ENCODE measurements at regions not wholly inside any gene's neighbourhood (a gene's known extent, or its start where the extent isn't known, plus 50 kb on each side); places are given as distances from the start of the nearest gene placed in this dataset.

DNA sequence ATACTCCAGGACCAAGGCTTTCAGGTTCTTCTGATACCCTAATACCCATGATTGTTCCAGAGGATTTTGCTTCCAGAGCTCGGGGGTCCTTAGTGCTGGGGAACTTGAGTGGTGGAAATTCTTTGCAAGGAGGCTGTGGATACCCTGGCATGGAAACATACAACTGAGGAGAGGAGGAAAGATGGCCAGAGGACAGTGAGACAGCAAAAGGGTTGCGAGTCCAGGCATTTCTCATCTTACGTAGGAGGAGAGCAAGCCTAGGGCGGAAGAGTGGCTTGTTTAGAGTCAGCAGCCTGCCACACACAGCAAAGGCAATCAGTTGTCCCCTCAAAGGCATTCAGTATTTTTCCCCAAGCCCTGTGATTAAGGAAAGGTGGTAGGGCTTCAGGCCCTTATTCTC is 73.5 kb downstream of the ADM start:
- H3K4me1 ChIP-seq (replicated peaks in 1 of 2): peaks cover 1 to 4% of the 10 kb centered on the region in 2 donors
- H3K4me3 ChIP-seq: no peak overlapping the region
- ATAC-seq (replicated peaks in 6 of 8): no peak
- WGBS, 10 experiments: 52 to 100% (median 80%) methylated on average over 1 to 4 of the region's 4 CpGs; no CpG with 5 or more reads in 3 of the 10 experiments
- H3K27ac ChIP-seq: no peak overlapping the region
- in situ Hi-C loops (cut with MboI; ENCODE audit: low pct_unique_long_range_greater_than_20kb in 2 of 9, low sequenced_read_pairs in 9 of 9, unreplicated experiment in 9 of 9): loop anchor here in 1 of 9 experiments (25.0 kb wide), 1 partner anchor 359 kb away; no protein-coding TSS in a partner anchor

DNA sequence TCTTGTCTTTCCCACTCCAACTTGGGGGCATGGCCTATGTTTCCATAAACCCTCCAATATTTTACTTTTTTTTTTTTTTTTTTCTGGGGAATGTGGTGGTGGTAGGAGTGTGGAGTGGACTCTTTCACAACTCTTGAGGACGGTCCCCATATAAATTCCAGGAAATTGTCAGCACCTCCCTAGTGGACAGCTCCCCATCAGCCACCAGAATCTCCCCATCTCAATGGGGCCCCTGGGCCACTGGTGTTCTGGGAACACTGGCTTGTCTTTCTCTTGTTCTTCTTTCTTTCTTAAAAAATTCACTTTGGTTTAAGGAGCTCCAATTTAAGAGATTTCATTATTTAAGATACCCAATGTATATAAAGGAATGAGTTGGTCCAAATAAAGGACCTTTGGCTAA is 74.1 kb downstream of the ADM start:
- H3K4me3 ChIP-seq: no peak overlapping the region
- in situ Hi-C loops (cut with MboI; ENCODE audit: low pct_unique_long_range_greater_than_20kb in 2 of 9, low sequenced_read_pairs in 9 of 9, unreplicated experiment in 9 of 9): loop anchor here in 1 of 9 experiments (25.0 kb wide), 1 partner anchor 358 kb away; no protein-coding TSS in a partner anchor
- peak in 1 of 8 experiments; percentile 30 for ATAC-seq (replicated peaks in 6 of 8)
- 0 to 63% (median 27%) methylated on average over 1 of the region's 1 CpG; no CpG with 5 or more reads in 2 of the 10 experiments for WGBS, 10 experiments
- H3K4me1 ChIP-seq (replicated peaks in 1 of 2): no peaks in the 10 kb centered on the region
- H3K27ac ChIP-seq: no peak overlapping the region

GRCh38 chr11:10379426-10379825 is 74.6 kb downstream of the ADM start:
- whole genome bisulfite sequencing, 10 experiments: 0 to 100% (median 0%) methylated on average over 1 of the region's 1 CpG; no CpG with 5 or more reads in 4 of the 10 experiments
- no peak overlapping the region for H3K27ac ChIP-seq
- ATAC-seq (replicated peaks in 6 of 8): no peak
- in situ Hi-C loops (cut with MboI; ENCODE audit: low pct_unique_long_range_greater_than_20kb in 2 of 9, low sequenced_read_pairs in 9 of 9, unreplicated experiment in 9 of 9): loop anchor here in 1 of 9 experiments (25.0 kb wide), 1 partner anchor 358 kb away; no protein-coding TSS in a partner anchor
- H3K4me1 ChIP-seq (replicated peaks in 1 of 2): no peaks in the 10 kb centered on the region
- no peak overlapping the region for H3K4me3 ChIP-seq

DNA sequence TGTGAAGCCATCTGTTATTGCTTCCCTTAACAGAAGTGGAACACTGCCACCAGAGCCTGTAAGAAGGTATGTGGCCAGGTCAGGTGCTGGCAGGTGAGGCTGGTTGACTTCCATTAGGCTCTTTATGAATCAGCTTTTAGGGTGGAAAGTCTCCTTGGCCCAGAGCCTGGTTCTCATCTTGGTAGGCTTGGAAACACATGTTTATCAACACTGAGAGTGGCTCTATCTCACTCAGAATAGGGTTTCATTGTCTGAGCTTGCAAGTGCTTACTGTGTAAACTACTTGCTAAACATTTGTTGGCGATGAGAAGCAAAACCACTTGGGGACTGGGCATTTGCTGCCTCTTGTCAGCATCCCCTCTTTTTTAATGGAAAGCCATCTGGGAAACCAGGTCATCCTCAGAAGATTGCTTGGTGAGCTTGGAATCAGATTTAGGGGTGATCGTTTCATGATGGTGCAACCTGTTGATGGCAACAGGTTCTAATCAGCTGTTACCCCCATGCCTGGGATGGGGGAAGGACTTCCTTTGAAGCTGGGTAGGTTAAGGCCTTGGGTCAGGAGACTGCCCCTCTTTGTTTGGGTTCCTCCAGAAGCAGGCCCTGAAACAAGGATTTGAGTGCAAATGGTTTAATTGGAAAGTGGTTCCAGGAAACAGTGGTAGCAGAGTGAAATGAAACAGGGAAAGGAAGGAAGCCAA is 75.0 kb upstream of the AMPD3 start:
- H3K27ac ChIP-seq: no peak overlapping the region
- no peak overlapping the region for H3K4me3 ChIP-seq
- WGBS, 10 experiments: 75 to 83% (median 80%) methylated on average over 1 to 2 of the region's 2 CpGs; no CpG with 5 or more reads in 6 of the 10 experiments
- ATAC-seq (replicated peaks in 6 of 8): no peak
- in situ Hi-C loops (cut with MboI; ENCODE audit: low pct_unique_long_range_greater_than_20kb in 2 of 9, low sequenced_read_pairs in 9 of 9, unreplicated experiment in 9 of 9): loop anchor here in 1 of 9 experiments (25.0 kb wide), 1 partner anchor 357 kb away; no protein-coding TSS in a partner anchor
- no peaks in the 10 kb centered on the region for H3K4me1 ChIP-seq (replicated peaks in 1 of 2)

GRCh38 chr11:10380921-10381320 is 74.1 kb upstream of the AMPD3 start:
- Histone ChIP-seq H3K27ac (no peak overlapping the region), H3K4me3 (no peak overlapping the region), H3K4me1 (replicated peaks in 1 of 2) (no peaks in the 10 kb centered on the region)
- 69 to 100% (median 85%) methylated on average over 1 to 3 of the region's 4 CpGs; no CpG with 5 or more reads in 4 of the 10 experiments for WGBS, 10 experiments
- no peak for ATAC-seq (replicated peaks in 6 of 8)
- in situ Hi-C loops (cut with MboI; ENCODE audit: low pct_unique_long_range_greater_than_20kb in 2 of 9, low sequenced_read_pairs in 9 of 9, unreplicated experiment in 9 of 9): loop anchor here in 1 of 9 experiments (25.0 kb wide), 1 partner anchor 356 kb away; no protein-coding TSS in a partner anchor

DNA sequence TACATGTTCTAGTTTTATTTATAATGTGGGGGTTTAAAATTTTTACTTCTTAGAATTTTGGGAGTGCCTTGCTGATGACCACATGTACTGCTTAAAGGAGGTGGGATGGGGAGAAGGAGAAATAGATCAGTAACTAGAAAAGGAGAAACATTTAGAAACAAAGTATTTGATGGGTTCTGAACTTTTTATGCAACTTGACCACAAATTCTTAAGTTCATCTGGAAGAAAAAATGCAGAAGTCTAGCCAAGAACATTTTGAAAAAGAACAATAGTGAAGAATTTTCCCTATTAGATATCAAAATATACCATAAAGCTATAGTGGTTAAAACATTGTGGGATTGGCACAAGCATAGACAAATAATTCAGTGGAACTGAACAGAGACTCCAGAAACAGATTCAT is 73.3 kb upstream of the AMPD3 start:
- in situ Hi-C loops (cut with MboI; ENCODE audit: low pct_unique_long_range_greater_than_20kb in 2 of 9, low sequenced_read_pairs in 9 of 9, unreplicated experiment in 9 of 9): loop anchor here in 1 of 9 experiments (25.0 kb wide), 1 partner anchor 356 kb away; no protein-coding TSS in a partner anchor
- H3K4me1 ChIP-seq (replicated peaks in 1 of 2): no peaks in the 10 kb centered on the region
- ATAC-seq (replicated peaks in 6 of 8): no peak
- H3K27ac ChIP-seq: no peak overlapping the region
- H3K4me3 ChIP-seq: no peak overlapping the region

GRCh38 chr11:10382518-10382917 is 72.5 kb upstream of the AMPD3 start:
- in situ Hi-C loops (cut with MboI; ENCODE audit: low pct_unique_long_range_greater_than_20kb in 2 of 9, low sequenced_read_pairs in 9 of 9, unreplicated experiment in 9 of 9): loop anchor here in 1 of 9 experiments (25.0 kb wide), 1 partner anchor 355 kb away; no protein-coding TSS in a partner anchor
- WGBS, 10 experiments: 0 to 88% (median 41%) methylated on average over 1 to 6 of the region's 6 CpGs
- no peak overlapping the region for H3K4me3 ChIP-seq
- no peak overlapping the region for H3K27ac ChIP-seq
- no peaks in the 10 kb centered on the region for H3K4me1 ChIP-seq (replicated peaks in 1 of 2)
- peak in 1 of 8 experiments; percentile 58 for ATAC-seq (replicated peaks in 6 of 8)

- H3K4me3 ChIP-seq: no peak overlapping the region
- ATAC-seq (replicated peaks in 6 of 8): no peak
- H3K4me1 ChIP-seq (replicated peaks in 1 of 2): no peaks in the 10 kb centered on the region
- in situ Hi-C loops (cut with MboI; ENCODE audit: low pct_unique_long_range_greater_than_20kb in 2 of 9, low sequenced_read_pairs in 9 of 9, unreplicated experiment in 9 of 9): loop anchor here in 1 of 9 experiments (25.0 kb wide), 1 partner anchor 352 kb away; no protein-coding TSS in a partner anchor
- 20 to 100% (median 61%) methylated on average over 1 to 6 of the region's 6 CpGs; no CpG with 5 or more reads in 2 of the 10 experiments for WGBS, 10 experiments
- no peak overlapping the region for H3K27ac ChIP-seq
Observed at GRCh38 chr11:10385696-10386095, 69.4 kb upstream of the AMPD3 start.

DNA sequence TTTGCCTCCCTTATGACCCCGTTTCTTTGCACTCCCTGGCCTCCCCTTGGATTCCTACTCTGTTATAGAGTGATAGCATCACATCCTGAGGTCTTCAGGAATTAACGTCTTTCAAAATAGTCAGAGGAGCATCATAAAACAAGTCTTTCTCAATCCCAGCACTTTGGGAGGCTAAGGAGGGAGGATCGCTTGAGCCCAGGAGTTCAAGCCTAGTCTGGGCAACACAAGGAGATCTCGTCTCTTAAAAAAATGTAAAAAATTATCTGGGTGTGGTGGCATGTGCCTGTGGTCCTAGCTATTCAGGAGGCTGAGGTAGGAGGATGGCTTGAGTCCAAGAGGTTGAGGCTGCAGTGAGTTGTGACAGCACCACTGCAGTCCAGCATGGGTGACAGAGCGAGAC is 68.7 kb upstream of the AMPD3 start:
- ATAC-seq (replicated peaks in 6 of 8): no peak
- 0 to 100% (median 66%) methylated on average over 1 to 4 of the region's 5 CpGs; no CpG with 5 or more reads in 2 of the 10 experiments for WGBS, 10 experiments
- Histone ChIP-seq H3K4me3 (no peak overlapping the region), H3K4me1 (replicated peaks in 1 of 2) (no peaks in the 10 kb centered on the region), H3K27ac (no peak overlapping the region)
- in situ Hi-C loops (cut with MboI; ENCODE audit: low pct_unique_long_range_greater_than_20kb in 2 of 9, low sequenced_read_pairs in 9 of 9, unreplicated experiment in 9 of 9): loop anchor here in 1 of 9 experiments (25.0 kb wide), 1 partner anchor 351 kb away; no protein-coding TSS in a partner anchor

DNA sequence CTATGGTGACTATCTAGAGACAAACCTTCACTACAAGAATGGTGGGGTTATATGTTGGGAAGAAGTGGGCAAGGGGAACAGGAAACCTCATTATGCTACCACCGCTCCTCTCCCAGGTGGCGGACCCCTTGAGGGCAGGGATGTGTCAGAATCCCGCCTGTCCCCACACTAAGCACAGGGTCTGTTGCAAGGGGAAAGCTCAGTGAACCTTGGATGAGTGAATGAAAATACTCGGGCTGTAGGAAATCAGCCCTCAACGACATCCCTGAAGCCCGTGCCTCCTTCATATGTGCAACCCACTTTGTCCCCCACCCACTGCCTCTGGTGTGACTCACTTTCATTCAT is 68.2 kb upstream of the AMPD3 start:
- Histone ChIP-seq H3K4me1 (replicated peaks in 1 of 2) (no peaks in the 10 kb centered on the region), H3K27ac (no peak overlapping the region), H3K4me3 (no peak overlapping the region)
- WGBS, 10 experiments: 0 to 100% (median 65%) methylated on average over 1 to 2 of the region's 6 CpGs; no CpG with 5 or more reads in 4 of the 10 experiments
- in situ Hi-C loops (cut with MboI; ENCODE audit: low pct_unique_long_range_greater_than_20kb in 2 of 9, low sequenced_read_pairs in 9 of 9, unreplicated experiment in 9 of 9): loop anchor here in 1 of 9 experiments (25.0 kb wide), 1 partner anchor 350 kb away; no protein-coding TSS in a partner anchor
- ATAC-seq (replicated peaks in 6 of 8): no peak

- WGBS, 10 experiments: 0 to 81% (median 56%) methylated on average over 1 to 9 of the region's 17 CpGs; no CpG with 5 or more reads in 2 of the 10 experiments
- no peak overlapping the region for H3K4me3 ChIP-seq
- in situ Hi-C loops (cut with MboI; ENCODE audit: low pct_unique_long_range_greater_than_20kb in 2 of 9, low sequenced_read_pairs in 9 of 9, unreplicated experiment in 9 of 9): loop anchor here in 1 of 9 experiments (25.0 kb wide), 1 partner anchor 350 kb away; no protein-coding TSS in a partner anchor
- H3K4me1 ChIP-seq (replicated peaks in 1 of 2): peaks cover 0 to 4% of the 10 kb centered on the region in 2 donors
- no peak overlapping the region for H3K27ac ChIP-seq
- peak in 3 of 8 experiments; percentile 38 to 76 (median 67) for ATAC-seq (replicated peaks in 6 of 8)
Observed at GRCh38 chr11:10387206-10388083, 67.6 kb upstream of the AMPD3 start.

- Histone ChIP-seq H3K4me1 (replicated peaks in 1 of 2) (peaks cover 0 to 10% of the 10 kb centered on the region in 2 donors), H3K4me3 (no peak overlapping the region), H3K27ac (no peak overlapping the region)
- no peak for ATAC-seq (replicated peaks in 6 of 8)
- in situ Hi-C loops (cut with MboI; ENCODE audit: low pct_unique_long_range_greater_than_20kb in 2 of 9, low sequenced_read_pairs in 9 of 9, unreplicated experiment in 9 of 9): loop anchor here in 1 of 9 experiments (25.0 kb wide), 1 partner anchor 349 kb away; no protein-coding TSS in a partner anchor
- WGBS, 10 experiments: 54 to 92% (median 84%) methylated on average over 2 to 4 of the region's 5 CpGs; no CpG with 5 or more reads in 6 of the 10 experiments
Observed at GRCh38 chr11:10388101-10388500, 67.0 kb upstream of the AMPD3 start.
